Cerebellar nuclear complex (tissue), 1 donor: ENCODE measurements at regions not wholly inside any gene's neighbourhood (a gene's known extent, or its start where the extent isn't known, plus 50 kb on each side); places are given as distances from the start of the nearest gene placed in this dataset.
"Not testable (repeated sequence)": the region's sequence is repeated elsewhere in the genome, so short reads cannot be mapped to it uniquely, and the experiment has no call there.

Experiments used
- DNase-seq, 2 experiments: peaks; one replicate each; lab custom pipeline; 2025; lab: John Stamatoyannopoulos, UW

DNA sequence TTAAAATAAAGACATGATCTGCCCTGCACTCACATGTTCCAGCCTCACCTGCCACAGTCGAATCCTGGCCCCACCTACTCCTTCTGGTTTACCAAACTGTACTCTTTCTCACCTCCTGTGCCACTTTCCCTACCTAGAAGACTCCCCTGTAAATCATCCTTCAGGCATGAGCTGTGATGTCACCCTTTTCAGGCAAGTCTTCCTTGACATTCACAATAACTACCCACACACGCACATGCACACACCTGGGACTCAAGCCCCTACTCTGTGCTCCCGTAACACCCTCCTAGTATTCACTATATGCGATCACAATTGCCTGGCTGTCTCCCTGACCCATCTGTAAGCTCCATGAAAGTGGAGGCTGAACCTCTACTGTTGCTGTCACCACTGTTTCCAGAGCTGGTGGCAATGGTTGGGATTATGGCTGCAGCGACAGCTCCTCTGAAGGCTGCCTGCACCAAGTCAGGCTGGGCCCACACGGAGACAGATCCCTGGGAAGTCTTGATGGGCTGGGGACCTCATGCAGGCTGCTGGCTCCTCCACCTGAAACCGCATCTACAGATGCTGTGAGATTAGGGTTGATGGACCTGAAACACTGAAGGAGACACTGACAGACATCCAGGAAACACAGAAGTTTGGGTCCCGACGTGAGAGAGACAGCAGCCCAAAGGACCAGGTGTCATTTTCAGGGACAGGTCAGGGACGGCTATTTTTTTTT is 611.1 kb downstream of the UQCRFS1 start:
- DNase-seq, result no peak

DNA sequence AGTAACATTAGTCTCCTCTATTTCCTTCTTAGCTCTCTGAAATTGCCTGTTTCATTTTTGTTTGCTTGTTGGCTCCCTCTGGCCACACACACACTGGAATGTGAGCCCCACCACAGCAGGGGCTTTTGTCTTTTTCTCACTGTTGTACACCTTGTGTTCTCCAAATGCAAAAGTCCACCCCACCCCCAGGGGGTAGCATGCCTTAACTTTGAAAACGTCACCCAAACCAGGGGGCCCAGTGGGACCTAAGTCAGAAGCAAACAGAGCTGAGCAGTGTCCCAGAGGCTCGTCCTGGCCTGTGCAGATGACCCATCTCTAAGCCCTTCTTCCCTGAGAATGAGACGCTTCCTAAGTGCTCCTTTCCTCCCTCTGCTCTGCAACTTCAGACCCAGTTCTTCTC is 614.1 kb downstream of the UQCRFS1 start:
- DNase-seq, result no peak

DNA sequence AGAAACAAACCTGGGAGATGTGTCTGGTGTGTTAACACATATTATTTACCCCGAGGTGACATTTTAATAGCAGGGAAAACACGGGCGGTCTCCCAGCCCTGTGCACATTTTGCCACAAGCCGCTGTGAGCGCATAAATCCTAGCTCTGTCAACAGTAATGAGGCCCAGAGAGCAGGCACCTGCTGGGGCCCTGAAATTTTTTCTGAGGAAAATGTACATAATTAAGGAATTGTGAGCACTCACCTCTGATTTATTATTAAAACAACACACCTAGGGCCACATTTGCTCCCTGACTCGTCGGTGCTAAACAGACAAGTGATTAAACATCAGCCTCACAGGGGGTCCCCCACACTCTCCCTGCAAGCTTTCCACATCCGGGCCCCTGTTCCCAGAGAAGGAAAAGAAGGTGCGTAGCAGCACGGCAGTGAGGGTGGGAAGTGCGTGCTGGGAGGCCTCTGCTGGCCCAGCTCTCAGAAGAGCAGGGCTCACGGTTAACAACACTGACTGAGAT is 616.3 kb downstream of the UQCRFS1 start:
- DNase-seq, result no peak

DNA sequence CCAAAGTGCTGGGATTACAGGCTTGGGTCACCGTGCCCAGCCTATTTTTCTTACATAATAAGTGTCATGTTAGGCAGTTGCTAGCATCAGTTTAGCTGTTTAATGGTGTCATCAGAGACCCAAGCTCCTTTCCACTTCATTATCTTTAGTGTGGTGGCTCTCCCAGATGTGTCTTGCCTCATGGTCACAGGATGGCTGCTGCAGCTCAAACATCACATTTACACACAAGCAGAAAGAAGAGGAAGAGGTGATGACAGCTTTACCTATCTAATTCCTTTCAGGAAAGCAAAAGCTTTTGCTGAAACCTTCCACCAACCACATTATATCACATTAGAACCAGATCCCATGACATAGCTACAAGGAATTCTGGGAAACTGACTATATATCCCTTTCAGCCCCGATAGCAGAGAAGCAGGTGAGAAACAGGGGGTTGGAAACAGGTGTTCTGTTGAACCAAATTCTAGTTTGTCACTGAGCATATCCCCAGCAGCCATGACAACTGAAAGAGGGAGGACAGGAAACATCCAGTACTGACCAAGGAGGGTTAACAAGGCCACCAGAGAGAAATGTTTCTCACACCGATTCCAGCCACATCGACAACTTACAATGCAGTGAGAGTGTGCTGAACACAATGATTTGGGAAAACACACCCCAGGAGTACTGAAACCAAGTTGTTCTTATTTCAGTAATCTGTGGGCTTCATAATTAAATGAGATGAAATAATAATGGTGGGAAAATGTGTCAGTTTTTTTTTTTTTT is 617.0 kb downstream of the UQCRFS1 start:
- DNase-seq, result no peak

DNA sequence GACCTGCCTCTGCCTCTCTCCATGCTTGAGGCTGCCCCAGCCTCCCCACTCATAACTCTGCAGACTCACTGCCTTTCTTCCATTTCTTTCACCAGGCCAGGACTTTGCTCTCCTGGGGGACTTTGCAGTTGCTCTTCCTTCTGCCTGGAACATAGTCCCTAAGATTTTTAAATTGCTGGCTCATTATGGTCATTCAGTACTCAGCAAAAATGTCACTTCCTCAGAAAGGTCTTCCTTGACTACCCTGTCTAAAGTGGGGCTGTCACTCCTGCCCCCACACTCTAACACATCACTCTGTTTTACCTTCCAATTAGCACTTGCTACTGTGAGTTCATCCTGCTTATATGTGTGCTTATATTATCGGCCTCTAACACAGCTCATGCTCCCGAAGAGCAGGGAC is 618.2 kb downstream of the UQCRFS1 start:
- DNase-seq, result no peak

DNA sequence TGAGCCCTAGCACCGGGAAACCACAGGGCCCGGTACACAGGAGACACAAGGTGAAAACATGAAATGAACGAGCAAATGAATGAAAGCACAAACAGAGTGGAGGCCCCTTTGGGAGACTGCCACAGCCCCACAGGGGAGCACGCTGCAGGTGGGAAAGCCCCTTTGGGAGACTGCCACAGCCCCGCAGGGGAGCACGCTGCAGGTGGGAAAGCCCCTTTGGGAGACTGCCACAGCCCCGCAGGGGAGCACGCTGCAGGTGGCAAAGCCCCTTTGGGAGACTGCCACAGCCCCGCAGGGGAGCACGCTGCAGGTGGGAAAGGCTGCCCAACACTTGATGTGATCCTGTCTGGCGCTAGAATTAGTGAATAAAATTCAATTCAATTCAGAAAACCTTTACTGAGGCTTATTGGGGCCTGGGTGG is 623.0 kb downstream of the UQCRFS1 start:
- DNase-seq, result not testable (repeated sequence)

DNA sequence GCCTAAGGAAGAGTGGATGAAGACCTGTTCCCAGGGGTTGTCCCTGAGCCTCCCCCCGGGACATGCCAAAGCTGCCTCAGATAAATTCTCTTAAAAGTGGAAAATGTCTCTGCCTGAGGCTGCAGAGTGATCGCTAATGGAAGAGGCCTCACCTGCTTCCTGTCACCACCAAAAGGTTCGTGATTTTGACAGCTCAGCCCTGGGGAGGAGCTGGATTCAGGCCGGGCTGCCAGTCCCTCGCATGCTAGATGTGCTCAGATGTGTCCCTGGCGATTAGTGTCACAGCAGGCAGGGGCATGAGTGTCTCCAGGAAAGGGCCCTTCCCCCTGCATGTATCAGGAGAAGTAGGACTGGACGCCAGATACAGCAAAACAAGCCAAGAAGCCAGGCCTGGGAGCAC is 626.5 kb downstream of the UQCRFS1 start:
- DNase-seq, result no peak

DNA sequence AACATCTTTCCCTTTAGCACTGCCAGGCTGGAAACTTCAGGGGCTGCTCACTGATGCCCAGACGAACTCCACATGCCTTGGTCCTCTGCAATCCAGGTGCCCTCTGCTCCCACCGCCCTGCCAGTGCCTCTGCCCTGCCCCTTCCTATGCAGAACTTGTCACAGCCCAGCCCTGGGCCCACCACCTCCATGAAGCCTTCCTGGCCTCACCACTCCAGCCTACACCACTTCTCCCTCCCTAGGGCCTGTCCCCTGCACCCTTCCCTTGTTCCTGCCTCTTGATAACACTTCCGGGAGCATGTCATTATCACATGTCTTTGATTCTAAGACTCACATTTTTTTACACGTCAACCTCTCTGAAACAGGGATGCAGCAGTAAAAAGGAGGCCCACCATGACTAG is 627.2 kb downstream of the UQCRFS1 start:
- DNase-seq, result no peak

DNA sequence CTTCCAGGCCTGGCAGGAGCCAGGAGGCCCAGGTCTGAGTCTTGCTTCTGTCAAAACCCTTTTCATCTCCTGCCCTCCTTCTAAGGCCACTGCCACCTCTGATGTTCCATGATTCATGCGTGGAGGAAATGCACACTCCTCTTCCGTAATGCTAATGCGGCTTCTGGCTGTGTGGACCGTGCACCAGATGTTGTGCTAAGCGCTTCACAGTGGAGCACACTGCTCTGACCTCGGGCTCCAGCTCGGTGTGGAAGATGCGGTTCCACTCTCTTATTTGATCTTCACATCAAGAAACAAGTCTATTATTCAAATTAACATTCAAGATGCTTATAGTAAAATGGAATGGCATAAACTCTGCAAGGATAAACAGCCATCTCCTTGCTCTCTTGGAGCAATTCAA is 629.2 kb downstream of the UQCRFS1 start:
- no peak for DNase-seq

DNA sequence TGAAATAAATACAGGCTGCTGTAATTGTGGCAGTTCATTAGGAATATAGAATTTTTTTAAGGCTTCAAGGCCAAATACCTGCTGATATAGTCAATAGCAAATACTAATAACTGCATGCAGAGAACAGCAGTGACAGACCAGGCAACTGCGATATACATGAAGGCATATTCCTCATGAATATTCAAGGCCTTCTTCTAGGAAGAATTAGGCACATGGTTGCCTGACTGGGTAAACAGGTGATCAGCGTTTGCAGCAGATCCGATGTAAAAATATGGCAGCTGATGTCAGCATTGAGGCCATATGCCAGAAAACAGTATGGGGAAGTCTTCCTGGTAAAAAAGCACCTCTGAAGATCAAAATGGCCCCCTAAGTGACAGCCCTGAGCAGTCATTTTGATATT is 629.7 kb downstream of the UQCRFS1 start:
- no peak for DNase-seq

DNA sequence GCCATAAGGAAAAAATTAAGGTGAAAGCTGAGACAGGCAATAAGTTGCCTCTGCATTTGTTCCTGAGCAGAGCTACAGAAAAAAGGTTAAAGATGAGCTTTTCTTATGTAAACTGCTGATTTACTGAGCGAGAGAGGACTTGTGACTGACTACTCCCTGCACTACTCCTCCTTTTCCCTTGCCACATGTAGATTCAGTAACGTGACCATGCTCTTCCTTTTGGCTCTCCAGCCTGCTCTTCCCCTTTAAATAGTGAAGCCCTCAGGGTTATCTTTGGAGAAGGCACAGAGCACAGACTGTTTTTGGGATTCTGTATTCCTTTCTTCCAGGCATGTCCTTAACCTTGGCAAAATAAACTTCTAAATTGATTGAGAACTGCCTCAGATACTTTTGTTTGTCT is 630.2 kb downstream of the UQCRFS1 start:
- no peak for DNase-seq

DNA sequence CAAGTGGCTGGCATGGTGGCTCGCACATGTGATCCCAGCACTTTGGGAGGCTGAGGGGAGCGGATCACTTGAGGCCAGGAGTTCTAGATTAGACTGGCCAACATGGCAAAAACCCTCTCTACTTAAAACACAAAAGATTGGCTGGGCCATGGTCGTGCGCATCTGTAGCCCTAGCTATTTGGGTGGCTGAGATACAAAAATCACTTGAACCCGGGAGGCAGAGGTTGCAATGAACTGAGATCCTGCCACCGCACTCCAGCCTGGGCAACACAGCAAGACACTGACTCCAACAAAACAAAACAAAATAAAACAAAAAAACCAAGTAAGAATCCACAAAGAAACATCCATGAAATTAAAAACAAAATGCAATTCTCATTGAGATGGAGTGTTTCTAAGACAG is 630.6 kb downstream of the UQCRFS1 start:
- DNase-seq, result no peak

DNA sequence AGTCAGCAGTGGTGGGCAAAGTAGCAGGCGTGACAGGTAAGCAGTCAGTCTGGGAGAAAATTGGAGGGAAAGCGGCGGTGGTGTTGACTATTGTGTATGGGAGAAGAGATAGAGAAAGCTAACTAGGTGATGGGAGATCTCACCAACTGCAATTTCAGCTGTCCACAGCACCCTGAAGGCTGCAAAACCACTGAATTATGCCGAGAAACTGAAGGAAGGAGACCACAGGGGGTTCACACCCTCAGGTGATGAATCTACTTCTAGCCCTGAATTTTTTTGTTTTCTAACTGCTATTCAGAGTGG is 631.5 kb downstream of the UQCRFS1 start:
- no peak for DNase-seq

DNA sequence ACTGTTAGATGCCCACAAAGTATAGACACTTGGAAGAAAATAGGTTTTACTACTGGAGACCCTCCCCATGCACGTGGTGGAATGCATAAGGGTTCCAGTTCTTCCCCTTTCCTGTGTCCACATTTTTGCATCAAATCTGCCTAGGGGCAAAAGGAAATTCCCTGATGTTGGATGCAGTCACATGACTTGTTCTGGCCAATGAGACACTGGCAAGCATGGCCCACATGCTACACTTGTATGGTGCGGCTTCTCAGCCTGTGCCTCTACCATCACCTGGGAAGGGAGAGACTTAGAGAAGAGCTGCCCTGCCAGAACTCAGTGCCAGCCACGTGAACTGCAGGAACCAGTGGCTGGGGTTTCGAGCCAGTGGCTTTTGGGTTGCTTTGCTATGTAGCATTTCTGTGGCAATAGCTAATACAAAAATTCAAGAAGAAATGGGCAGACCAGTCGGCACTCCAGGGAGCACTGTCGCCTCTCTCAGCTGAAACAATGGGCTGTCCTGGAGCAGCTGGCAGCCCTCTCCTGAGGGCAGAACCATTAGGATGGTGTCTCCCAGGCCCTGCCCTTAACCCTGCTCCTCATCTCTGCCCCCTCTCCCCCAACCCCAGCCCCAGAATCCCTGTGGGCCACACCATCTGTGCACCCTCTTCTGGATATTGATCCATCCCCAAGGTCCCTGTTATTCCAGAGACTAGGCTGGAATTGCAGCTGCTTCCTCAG is 634.0 kb downstream of the UQCRFS1 start:
- no peak for DNase-seq

DNA sequence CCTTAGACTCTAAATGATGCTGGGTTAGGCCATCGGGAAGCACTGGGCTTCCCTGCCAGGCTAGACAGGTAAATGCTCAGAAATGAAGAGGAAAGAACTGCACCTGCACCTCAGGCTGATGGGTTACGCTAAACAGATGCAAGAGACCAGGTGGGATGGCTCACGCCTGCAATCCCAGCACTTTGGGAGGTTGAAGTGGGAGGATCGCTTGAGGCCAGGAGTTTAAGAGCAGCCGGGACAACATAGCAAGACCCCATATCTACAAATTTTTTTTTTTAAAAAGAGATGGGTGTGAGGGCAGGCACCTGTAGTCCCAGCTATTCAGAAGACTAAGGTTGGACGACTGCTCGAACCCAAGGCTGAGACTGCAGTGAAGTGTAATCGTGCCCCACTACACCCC is 634.7 kb downstream of the UQCRFS1 start:
- no peak for DNase-seq

DNA sequence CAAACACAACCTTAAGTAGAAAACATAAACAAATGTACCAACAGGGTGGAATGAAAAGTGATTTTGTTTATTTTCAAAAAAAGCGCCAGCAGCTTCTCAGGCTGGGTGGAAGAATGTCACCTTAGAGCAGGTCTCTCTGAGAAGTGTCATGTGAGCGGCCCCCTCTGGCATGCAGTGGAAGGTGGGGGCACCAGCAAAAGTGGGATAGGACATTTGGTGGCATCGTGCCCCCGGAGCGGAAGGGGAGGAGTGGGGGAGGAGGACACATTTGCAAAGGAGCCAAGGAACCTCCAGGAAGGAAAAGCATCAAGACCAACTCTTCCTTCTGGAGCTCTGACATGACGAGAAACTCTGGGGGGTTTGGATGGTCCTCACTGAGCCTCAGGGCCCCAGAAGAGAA is 635.3 kb downstream of the UQCRFS1 start:
- DNase-seq, result no peak

DNA sequence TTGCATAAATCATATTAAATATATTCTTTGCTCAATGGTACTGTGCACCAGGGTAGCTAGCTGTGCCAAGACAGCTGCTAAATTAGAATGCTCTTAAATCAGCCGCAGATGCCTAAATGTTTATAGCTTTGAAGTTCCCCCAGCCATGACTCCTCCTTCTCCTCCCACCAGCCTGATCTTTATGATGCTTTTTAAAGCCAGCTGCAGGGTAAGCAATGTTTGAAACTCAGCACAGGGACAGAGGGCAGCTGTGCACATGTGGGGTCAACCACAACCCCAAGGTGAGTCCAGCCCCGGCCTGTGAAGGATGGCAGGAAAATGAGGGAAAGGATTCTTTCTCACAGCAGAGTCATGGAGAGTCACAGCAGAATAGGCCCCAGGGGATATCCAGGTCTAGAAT is 635.7 kb downstream of the UQCRFS1 start:
- no peak for DNase-seq

DNA sequence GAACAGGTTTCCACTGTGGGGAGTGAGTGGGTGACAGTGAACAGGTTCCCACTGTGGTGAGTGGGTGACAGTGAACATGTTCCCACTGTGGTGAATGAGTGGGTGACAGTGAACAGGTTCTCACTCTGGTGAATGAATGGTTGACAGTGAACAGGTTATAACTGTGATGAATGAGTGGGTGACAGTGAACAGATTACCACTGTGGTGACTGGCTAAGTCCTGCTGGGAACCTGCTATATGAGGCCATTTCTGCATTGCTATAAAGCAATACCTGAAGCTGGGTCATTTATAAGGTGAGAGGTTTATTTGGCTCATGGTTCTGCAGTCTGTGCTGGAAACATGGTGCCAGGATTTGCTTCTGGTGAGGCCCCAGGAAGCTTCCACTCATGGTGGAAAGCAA is 637.1 kb downstream of the UQCRFS1 start:
- DNase-seq, result no peak

DNA sequence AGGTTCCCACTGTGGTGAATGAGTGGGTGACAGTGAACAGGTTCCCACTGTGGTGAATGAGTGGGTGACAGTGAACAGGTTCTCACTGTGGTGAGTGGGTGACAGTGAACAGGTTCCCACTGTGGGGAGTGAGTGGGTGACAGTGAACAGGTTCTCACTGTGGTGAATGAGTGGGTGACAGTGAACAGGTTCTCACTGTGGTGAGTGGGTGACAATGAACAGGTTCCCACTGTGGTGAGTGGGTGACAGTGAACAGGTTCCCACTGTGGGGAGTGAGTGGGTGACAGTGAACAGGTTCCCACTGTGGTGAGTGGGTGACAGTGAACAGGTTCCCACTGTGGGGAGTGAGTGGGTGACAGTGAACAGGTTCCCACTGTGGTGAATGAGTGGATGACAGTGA is 637.6 kb downstream of the UQCRFS1 start:
- not testable (repeated sequence) for DNase-seq

DNA sequence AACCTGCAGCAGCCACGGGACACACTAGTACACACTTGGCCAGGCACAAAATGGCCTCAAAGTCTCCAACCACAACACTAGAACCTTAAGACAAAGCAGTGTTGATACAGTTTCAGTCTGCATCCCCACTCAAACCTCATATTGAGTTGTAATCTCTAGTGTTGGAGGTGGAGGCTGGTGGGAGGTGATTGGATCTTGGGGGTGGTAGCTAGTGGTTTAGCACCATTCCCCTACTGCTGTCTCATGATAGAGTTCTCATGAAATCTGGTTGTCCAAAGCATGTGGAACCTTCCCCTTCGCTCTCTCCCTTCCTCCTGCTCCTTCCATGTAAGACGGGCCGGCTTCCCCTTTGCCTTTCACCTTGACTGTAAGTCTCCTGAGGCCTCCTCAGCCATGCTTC is 638.7 kb downstream of the UQCRFS1 start:
- no peak for DNase-seq

DNA sequence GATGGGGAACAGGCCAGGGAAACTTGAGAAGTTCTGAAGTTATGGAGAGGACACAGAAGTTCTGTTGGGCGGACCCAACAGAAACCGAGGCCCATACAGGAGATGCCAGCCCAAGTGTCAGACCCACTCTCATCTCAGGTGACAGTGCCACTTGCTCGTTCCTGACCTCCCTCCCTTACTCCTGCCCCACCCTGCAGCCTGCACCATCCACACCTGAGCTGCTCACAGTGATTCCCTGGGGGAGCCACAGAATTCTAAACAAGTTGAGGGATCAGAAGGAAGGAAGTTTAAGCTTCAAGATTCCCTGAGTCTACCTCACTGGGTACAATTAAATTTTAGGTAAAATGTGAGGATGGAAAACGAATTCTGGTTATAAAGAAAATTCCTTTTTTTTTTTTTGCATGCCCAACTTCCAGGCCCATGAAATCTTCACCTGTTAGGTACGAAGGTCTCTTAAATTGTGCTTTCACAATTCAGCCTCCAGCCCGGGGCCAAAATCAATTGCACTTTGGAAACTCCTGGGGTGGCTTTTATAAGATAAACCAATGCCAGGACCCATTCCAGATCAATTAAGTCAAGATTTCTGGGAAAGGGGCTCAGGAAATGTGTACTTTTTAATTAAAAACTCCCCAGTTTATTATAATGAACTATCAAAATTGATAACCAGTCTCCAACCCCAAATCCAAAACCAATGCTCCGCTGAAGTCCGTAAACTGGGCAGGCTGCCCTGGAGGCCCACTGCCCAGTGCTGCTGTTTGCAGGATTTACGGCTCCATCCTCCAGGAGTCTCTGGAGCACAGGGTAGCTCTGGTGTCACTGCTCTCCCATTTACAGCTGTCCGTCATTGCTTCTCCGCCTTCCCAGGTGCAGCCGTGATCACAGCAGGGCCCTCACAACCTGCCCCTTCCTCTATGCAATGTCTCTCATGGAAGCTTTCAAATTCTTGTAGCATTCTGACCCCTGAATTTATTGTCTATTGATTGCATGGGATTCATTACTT is 643.5 kb downstream of the UQCRFS1 start:
- no peak for DNase-seq

DNA sequence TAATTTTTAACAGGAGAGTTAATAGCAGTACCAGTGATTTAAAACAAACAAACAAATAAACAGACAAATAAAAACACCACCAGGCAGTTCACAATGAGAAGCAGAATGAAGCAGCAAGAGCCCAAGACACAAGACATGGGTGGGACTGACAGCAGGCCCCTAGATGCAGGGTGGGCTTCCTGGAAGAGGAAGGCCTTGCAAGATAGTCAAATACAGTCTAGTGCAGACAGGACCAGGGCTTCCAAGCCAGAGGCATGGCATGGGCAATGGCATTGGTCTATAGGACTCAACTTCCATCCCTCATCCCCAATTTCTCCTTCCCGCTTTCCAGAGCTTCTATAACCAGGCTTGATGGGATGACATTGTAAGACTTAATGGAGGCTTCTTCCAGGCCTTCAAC is 645.1 kb downstream of the UQCRFS1 start:
- DNase-seq, result no peak
